HepG2 (cell line): ENCODE measurements at regions not wholly inside any gene's neighbourhood (a gene's known extent, or its start where the extent isn't known, plus 50 kb on each side); places are given as distances from the start of the nearest gene placed in this dataset.

Source experiments
- ATAC-seq: fragments of 200-7000 bp; cut with Tn5 transposase; 3 replicates; pipeline ENCODE4 v1.9.1; 2020; ENCODE audit warnings: mild to moderate bottlenecking, moderate library complexity
- BruUV-seq: library from RNA; stranded (reverse); fragments of 400-500 nt; replicated peaks from 2 replicates; lab custom pipeline; 2021; lab: Mats Ljungman, UMichigan
- CTCF ChIA-PET: fragments of 300-600 bp; formaldehyde crosslinking; extraction: SDS; loops from one replicate; lab custom pipeline; 2021; ENCODE audit warnings: low total read pairs, inconsistent platforms, low intra/inter-chr PET ratio; lab: Yijun Ruan, JAX
- POLR2A ChIA-PET: fragments of 350-600 bp; sonication (Branson Sonifier 250); formaldehyde crosslinking; loops from one replicate; lab custom pipeline; 2020; ENCODE audit warnings: antibody characterized with exemption, inconsistent platforms; lab: Yijun Ruan, JAX
- DNase-seq: peaks from one replicate; pipeline ENCODE4 v3.0.0-alpha.2; 2015; ENCODE audit warnings: low spot score
- FAIRE-seq: peaks from 3 replicates; lab custom pipeline; 2011; peaks lifted over from hg19 to GRCh38; lab: Jason Lieb, UNC
- H2AFZ ChIP-seq: one replicate; pipeline ENCODE4 v1.6.1; 2011; ENCODE audit warnings: low read length, inconsistent platforms
- H3K27ac ChIP-seq: fragments of 300-600 bp; 3 replicates; pipeline ENCODE4 v1.8.0; 2011; ENCODE audit warnings: mixed run types, mild to moderate bottlenecking, mixed read lengths, low read length, inconsistent platforms; ENCODE audit not compliant: insufficient read depth; ENCODE audit errors: extremely low read length
- H3K27me3 ChIP-seq, 2 experiments: fragments of 200-600 bp in 1 of 2; 2 replicates in 1 of 2; 3 replicates in 1 of 2; pipeline versions ENCODE4 v1.6.0 to v1.8.0; 2011; ENCODE audit warnings: low read length in 2 of 2, mild to moderate bottlenecking in 2 of 2, moderate library complexity in 2 of 2, inconsistent platforms in 1 of 2; ENCODE audit not compliant: insufficient read depth in 2 of 2, control insufficient read depth in 1 of 2
- H3K36me3 ChIP-seq, 2 experiments: fragments of 200-600 bp in 1 of 2; replicated peaks in 1 of 2; 2 replicates in 1 of 2; 3 replicates in 1 of 2; pipeline versions ENCODE4 v1.5.1 to v1.8.0; 2011; ENCODE audit warnings: low read length in 2 of 2, inconsistent platforms in 1 of 2; ENCODE audit not compliant: insufficient read depth in 2 of 2, control insufficient read depth in 1 of 2
- H3K4me1 ChIP-seq: 2 replicates; pipeline ENCODE4 v1.5.1; 2012; ENCODE audit warnings: low read length, inconsistent platforms; ENCODE audit not compliant: insufficient read depth
- H3K4me2 ChIP-seq: 2 replicates; pipeline ENCODE4 v1.6.0; 2011; ENCODE audit warnings: low read depth, low read length, inconsistent platforms
- H3K4me3 ChIP-seq, 3 experiments: fragments of 200-600 bp in 1 of 3; sonication (generic), shearing (Covaris generic) in 1 of 3; replicated peaks in 1 of 3; 2 replicates each; pipeline ENCODE4 v1.5.1; 2011 to 2016; ENCODE audit warnings: low read length in 3 of 3, inconsistent platforms in 2 of 3, low read depth in 2 of 3, mild to moderate bottlenecking in 2 of 3, control low read depth in 1 of 3, mixed read lengths in 1 of 3; ENCODE audit not compliant: insufficient read depth in 1 of 3
- H3K79me2 ChIP-seq: one replicate; pipeline ENCODE4 v1.6.1; 2011; ENCODE audit warnings: low read length, inconsistent platforms; ENCODE audit not compliant: insufficient read depth
- H3K9ac ChIP-seq: 2 replicates; pipeline ENCODE4 v1.6.0; 2011; ENCODE audit warnings: mild to moderate bottlenecking, low read depth, low read length, inconsistent platforms; ENCODE audit not compliant: insufficient read depth
- H3K9me3 ChIP-seq: 2 replicates; pipeline ENCODE4 v1.5.1; 2012; ENCODE audit warnings: mild to moderate bottlenecking, low read length
- H4K20me1 ChIP-seq: 2 replicates; pipeline ENCODE4 v1.6.0; 2011; ENCODE audit warnings: inconsistent platforms, mild to moderate bottlenecking, low read length, moderate library complexity; ENCODE audit not compliant: insufficient read depth
- CEBPB ChIP-seq: IDR thresholded peaks from 2 replicates; pipeline ENCODE4 v1.6.1; 2011; ENCODE audit warnings: low read depth, low read length, improper control_type of control experiment, borderline replicate concordance
- GABPB1 ChIP-seq: IDR thresholded peaks from 2 replicates; pipeline ENCODE4 v1.6.1; 2016; ENCODE audit warnings: mild to moderate bottlenecking, missing genetic modification reagents, moderate library complexity, missing compliant biosample characterization
- HNF4G ChIP-seq, 2 experiments: sonication (generic) in 1 of 2; formaldehyde crosslinking in 1 of 2; IDR thresholded peaks; 2 replicates each; pipeline versions ENCODE4 v1.4.0 to v1.6.1; 2011 to 2020; ENCODE audit warnings: borderline replicate concordance in 2 of 2, low read depth in 2 of 2, mild to moderate bottlenecking in 2 of 2, low read length in 1 of 2, missing genetic modification reagents in 1 of 2, moderate library complexity in 1 of 2
- SNAPC5 ChIP-seq: sonication (generic); formaldehyde crosslinking; IDR thresholded peaks from 2 replicates; pipeline ENCODE4 v1.8.1; 2023; ENCODE audit warnings: mild to moderate bottlenecking, missing genetic modification reagents, borderline replicate concordance
- ZBTB42 ChIP-seq: sonication (generic); formaldehyde crosslinking; IDR thresholded peaks from 2 replicates; pipeline ENCODE4 v1.5.0; 2020; ENCODE audit warnings: mild to moderate bottlenecking, missing genetic modification reagents
- ZNF350 ChIP-seq: sonication (generic); formaldehyde crosslinking; IDR thresholded peaks from 2 replicates; pipeline ENCODE4 v1.4.0; 2020; ENCODE audit warnings: mild to moderate bottlenecking, low read depth, missing genetic modification reagents, borderline replicate concordance
- WGBS: methylation state at CpG from one replicate; pipeline ENCODE4 v1.1.6; 2017; ENCODE audit warnings: low lambda C conversion rate; 5-methylcytosine and 5-hydroxymethylcytosine counted together
- in situ Hi-C: cut with HindIII; loops from 2 replicates; pipeline ENCODE4 v1.10.0; 2017; ENCODE audit warnings: low pct_unique_long_range_greater_than_20kb; ENCODE audit not compliant: extremely low pct_ligation_motif_present
- intact Hi-C: fragments of 100-400 bp; cut with micrococcal nuclease; formaldehyde crosslinking; loops from one replicate; pipeline ENCODE4 v1.10.0; 2022; ENCODE audit not compliant: unreplicated experiment

GRCh38 chr12:18808221-18808620 lies 70.3 kb downstream of the CAPZA3 start:
- Histone ChIP-seq H4K20me1 (no peaks in the 10 kb centered on the region), H3K27ac (no peak overlapping the region), H3K36me3 (no peaks in the 10 kb centered on the region), H3K79me2 (no peaks in the 10 kb centered on the region), H3K4me3 (no peak overlapping the region), H3K9me3 (no peaks in the 10 kb centered on the region), H3K9ac (no peak overlapping the region), H3K4me1 (no peaks in the 10 kb centered on the region), H3K27me3 (no peaks in the 10 kb centered on the region; a peak in 1 of 5 replicates), H3K4me2 (no peak overlapping the region), H2AFZ (no peak overlapping the region)
- TF ChIP-seq SNAPC5 (CRISPR knock-in tag) (no peak), ZNF350 (CRISPR knock-in tag) (no peak), GABPB1 (CRISPR knock-in tag) (no peak), ZBTB42 (no peak)
- BruUV-seq = no TSS peak
- in situ Hi-C loops (no loop called here), intact Hi-C loops (no loop called here)
- 45% methylated on average over 2 of the region's 2 CpGs for WGBS
- ChIA-PET CTCF (no interaction called here), POLR2A (no interaction called here)
- ATAC-seq = no peak
- DNase-seq = no peak
- no peak for FAIRE-seq

GRCh38 chr12:18810537-18811253 lies 72.8 kb downstream of the CAPZA3 start:
- Histone ChIP-seq H3K27me3 (no peaks in the 10 kb centered on the region), H2AFZ (no peak overlapping the region), H3K79me2 (no peaks in the 10 kb centered on the region), H3K36me3 (no peaks in the 10 kb centered on the region), H3K4me1 (no peaks in the 10 kb centered on the region), H3K9me3 (no peaks in the 10 kb centered on the region), H4K20me1 (no peaks in the 10 kb centered on the region), H3K9ac (no peak overlapping the region), H3K4me3 (no peak overlapping the region), H3K4me2 (no peak overlapping the region), H3K27ac (no peak overlapping the region)
- ATAC-seq (no peak), FAIRE-seq (no peak), DNase-seq (no peak)
- in situ Hi-C loops = no loop called here
- 27% methylated on average over 10 of the region's 10 CpGs for WGBS
- BruUV-seq = no TSS peak
- TF ChIP-seq HNF4G (IDR thresholded peaks at IDR 0.05; ENCODE audit: borderline replicate concordance, low read depth, low read length) = no peak
- TF ChIP-seq HNF4G (CRISPR knock-in tag; IDR thresholded peaks at IDR 0.05; ENCODE audit: borderline replicate concordance, low read depth) = no peak
- TF ChIP-seq CEBPB = peak; percentile 79
- ChIA-PET CTCF (no interaction called here), POLR2A (no interaction called here)
- intact Hi-C loops = no loop called here
